GM18502 (cell line): ENCODE measurements at regions not wholly inside any gene's neighbourhood (a gene's known extent, or its start where the extent isn't known, plus 50 kb on each side); places are given as distances from the start of the nearest gene placed in this dataset.
"Not testable (repeated sequence)": the region's sequence is repeated elsewhere in the genome, so short reads cannot be mapped to it uniquely, and the experiment has no call there.

ENCODE experiments used
- ATAC-seq: cut with Tn5 transposase; IDR thresholded peaks from one replicate; pipeline ENCODE4 v1.9.1; 2021; ENCODE audit warnings: mild to moderate bottlenecking; ENCODE audit not compliant: unreplicated experiment, poor library complexity

DNA sequence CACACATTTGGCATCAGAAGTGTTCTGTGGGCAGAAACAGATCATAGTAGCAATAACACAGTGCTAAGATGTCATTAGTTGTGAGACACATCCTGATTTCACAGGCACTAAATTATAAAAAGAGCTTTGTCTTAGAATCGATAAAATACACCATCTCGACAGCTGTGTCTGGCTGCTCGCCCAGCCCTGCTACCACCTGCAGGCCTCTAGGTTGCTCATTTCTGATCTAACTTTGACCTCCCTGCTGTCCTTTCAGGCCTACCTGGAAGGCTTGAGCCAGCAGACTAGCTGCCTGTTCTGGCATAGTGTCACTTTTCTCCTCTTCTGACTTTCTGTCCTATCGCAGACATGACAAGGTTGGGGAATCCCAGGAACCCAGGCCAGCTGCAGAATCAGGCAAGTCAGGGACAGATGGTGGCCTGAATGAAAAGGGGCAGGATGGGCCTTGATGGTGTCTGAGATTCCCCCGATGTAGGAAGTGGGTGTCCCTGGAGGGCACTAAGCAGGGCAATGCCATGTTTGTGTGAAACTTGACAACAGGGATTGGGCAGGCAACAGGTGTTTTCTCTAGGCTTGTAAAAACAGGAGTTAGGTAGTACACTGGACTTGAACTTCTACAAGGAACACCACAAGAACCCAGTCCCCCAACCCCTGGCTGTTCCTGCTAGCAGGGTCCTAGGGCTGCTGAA, 66.6 kb upstream of the RHOU start:
- no peak for ATAC-seq

DNA sequence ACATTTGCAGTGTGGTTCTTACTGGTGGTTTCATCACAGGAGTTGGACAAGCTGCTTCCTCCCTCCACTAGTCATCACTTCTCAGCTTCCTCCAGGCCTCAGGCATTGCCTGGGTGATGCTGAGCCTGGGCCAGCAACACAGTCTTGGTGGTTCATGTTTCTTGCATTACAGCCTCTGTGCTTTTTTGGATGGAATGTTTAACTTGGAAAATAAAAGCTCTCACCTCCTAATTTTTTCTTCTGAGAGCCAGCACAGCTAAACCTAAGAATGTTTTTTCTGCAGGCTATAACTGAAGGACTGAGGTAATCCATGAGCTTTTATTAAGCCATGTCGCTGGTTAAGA, 66.1 kb upstream of the RHOU start:
- no peak for ATAC-seq

DNA sequence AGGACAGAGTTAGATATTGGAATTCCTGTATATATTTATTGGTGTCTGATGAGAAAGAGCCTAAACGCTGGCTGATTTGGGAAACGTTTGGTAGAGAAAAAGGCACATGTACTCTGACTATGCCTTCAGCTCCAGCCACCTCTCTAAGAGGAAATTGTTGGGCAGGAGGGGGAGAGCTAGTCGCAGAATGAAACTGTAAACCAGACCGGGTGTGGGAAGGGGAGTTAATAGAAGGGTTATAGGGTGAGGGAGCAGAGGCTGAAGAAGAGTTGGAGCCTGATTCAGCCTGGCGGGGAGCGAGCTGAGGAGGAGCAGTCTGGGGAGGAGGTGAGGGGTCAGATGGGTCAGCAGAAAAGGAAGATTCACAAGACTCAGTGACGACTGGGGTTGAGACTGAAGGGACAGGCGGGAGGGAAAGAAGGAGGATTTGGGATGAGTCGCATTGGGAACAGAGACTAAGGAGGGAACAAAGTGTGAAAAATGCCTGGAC, 54.2 kb upstream of the RHOU start:
- not testable (repeated sequence) for ATAC-seq

- ATAC-seq, result no peak
Measured at GRCh38 chr1:228683428-228683827, 51.9 kb upstream of the RHOU start.

GRCh38 chr1:228684607-228685006, 50.7 kb upstream of the RHOU start:
- ATAC-seq, result no peak

DNA sequence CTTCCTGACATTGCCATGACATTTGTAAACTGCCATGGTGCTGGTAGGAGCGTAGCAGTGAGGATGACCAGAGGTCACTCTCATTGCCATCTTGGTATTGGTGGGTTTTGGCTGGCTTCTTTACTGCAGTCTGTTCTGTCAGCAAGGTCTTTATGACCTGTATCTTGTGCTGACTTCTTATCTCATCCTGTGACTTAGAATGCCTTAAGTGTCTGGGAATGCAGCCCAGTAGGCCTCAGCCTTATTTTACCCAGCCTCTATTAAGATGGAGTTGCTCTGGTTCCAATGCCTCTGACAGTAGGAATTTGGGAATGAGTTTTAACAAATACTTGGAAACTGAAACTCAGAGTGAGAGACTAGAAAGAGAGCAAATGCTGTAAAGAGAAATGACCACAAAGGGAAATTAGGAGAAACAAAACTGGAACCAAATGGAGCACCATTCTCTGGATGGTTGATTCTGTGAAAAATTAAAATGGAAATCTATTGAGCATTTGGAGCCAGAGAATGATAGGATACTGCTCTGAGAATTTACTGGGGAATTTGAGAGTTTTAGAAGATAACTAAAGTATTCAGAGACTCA, 50.1 kb upstream of the RHOU start:
- no peak for ATAC-seq
